GM18951 (cell line): ENCODE measurements at regions not wholly inside any gene's neighbourhood (a gene's known extent, or its start where the extent isn't known, plus 50 kb on each side); places are given as distances from the start of the nearest gene placed in this dataset.

Experiments
- POLR2A ChIP-seq: IDR thresholded peaks from 4 replicates; pipeline ENCODE4 v1.6.1; 2011; ENCODE audit warnings: mild to moderate bottlenecking; ENCODE audit not compliant: insufficient read length, insufficient read depth; ENCODE audit errors: extremely low read depth
- in situ Hi-C: fragments of 300-500 bp; cut with MboI; formaldehyde crosslinking; loops from one replicate; pipeline ENCODE4 v1.12.0; 2022; ENCODE audit warnings: low sequenced_read_pairs, mixed read lengths, inconsistent platforms; ENCODE audit not compliant: unreplicated experiment

DNA sequence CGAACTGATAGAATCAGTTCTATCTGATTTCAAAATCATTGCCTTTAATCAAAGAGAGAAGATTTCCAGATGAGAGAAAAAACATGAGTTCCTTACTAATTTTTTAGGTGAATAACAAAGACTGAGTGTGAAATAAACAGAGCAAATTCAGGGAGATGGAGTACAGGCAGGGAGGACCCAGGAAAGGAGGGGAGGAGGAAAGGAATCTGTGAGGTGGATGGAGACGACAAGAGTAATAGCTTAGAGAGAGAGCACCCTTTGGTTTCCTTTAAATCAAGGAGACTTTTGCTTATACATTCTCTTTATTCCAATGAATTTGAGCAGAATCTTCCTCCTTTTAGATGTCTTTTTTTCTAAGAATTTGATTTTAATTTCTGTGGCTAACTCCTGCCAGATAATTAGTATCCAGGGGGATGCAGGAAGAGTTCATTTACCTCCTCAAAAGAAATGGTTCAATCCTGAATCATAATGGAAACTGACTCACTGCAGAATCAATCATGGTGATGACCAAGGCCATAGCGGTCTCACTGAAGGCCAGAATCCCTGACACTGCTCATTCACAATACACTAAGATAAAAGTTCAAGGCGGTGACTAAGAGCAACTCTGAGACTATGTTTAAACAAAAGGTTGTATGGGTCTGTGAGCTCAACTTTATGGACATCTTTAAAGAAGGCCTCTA lies 234.0 kb upstream of the ZC3H12C start:
- TF ChIP-seq POLR2A = no peak
- in situ Hi-C loops = no loop called here

DNA sequence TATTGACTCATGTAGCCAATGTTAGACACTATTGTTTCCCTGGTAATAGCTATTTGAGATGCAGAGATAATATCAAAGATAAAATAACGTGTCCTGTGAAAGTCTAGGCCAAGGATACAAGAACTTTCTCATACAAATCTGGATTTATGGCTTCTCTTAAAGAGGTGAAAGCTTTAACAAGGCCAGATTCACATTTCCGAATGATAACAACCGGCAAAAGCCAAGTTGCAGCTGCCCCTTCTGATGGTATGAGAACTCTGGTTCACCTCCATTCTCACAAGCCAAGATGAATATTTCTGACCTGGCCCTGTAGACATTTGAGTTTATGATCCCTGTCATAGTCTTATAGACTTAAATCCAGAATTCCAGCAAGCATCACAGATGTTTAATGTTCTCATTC lies 230.4 kb upstream of the ZC3H12C start:
- in situ Hi-C loops = loop anchor here (5.0 kb wide), 1 partner anchor 74 kb away; no protein-coding TSS in a partner anchor
- TF ChIP-seq POLR2A = no peak

DNA sequence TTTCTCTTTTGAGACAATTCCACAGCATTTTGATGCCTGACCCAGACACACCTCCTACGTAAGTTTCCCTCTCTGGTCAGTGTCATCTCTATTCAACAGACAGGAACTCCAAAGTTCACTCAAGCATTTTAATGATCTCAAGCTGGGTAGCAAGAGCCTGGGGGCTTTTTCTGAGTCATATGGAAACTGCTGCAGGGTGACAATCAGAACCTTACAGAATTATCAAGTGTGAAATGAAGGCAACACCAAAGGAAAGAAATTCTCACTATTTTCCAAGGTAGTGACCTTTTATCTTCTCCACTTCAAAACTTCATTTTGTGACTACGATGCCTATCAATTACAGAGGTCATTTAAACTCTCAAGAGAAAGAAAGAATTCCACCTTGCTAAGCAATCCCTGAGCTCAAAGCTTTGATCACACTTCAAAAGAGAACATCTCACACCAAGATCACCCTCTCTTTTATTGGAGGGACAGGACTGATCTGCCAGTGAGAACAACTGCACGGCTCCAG lies 229.0 kb upstream of the ZC3H12C start:
- in situ Hi-C loops = loop anchor here (5.0 kb wide), 1 partner anchor 73 kb away; no protein-coding TSS in a partner anchor
- no peak for TF ChIP-seq POLR2A

DNA sequence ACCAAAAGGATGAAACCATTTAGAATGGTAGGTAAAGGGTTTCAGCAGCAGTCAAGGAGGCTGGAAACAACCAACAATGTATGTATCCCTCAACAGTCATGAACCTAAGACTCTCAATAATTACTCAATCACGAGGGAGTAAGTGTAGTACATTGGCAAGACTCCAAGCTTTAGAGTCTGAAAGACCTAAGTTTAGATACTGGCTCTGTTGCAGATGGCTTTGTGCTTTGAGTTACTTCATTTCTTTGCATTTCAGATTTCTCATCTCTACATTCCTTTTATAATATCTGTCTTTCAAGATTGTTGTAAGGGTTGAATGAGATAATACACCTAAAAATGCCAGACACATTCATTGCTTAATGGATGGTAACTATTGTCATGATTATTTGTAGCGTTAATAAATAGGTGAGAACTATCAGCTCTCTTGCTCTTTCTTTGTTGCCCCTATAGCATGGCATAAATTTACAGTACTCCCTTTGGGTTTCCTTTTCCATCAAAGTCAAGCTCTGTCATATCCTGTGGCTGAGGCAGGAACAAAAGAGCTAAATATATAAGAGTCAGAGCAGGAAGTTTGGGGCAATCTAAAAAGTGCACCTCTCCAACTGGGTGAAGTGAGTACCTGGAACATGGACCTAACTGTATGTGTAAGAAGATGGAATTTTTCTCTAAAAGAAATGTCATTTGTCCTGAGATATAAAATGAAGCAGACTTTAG lies 228.2 kb upstream of the ZC3H12C start:
- in situ Hi-C loops = loop anchor here (5.0 kb wide), 1 partner anchor 72 kb away; no protein-coding TSS in a partner anchor
- TF ChIP-seq POLR2A = no peak

DNA sequence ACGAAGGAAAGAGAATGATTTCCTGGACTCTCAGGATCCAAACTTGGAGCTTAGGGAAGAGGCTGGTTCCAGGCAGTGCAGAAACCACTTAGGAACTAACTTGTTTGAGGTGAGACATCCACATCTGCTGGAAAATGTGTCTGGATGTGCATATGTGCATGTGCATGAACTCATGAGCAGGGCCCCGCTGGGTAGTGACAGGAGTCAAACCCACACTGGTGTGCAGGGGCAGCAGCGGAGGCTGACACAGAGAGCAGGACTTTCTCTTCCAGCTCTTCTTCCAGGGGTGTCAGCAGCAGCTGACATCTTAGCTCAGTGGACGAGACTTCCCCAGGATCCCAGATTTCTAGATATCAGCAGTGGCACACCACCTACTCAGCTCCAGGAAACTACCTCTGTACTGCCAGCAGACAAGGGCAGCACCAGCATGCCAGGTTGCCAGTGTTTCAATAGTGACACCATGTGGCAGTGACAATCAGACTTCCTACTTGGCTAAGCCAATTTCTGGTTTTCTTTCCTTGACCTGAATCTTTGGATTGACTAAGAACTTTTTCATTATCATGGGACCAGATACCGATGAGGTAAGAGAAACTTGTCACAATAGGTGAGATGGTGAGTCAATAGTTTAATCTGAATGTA lies 227.5 kb upstream of the ZC3H12C start:
- in situ Hi-C loops = no loop called here
- no peak for TF ChIP-seq POLR2A

DNA sequence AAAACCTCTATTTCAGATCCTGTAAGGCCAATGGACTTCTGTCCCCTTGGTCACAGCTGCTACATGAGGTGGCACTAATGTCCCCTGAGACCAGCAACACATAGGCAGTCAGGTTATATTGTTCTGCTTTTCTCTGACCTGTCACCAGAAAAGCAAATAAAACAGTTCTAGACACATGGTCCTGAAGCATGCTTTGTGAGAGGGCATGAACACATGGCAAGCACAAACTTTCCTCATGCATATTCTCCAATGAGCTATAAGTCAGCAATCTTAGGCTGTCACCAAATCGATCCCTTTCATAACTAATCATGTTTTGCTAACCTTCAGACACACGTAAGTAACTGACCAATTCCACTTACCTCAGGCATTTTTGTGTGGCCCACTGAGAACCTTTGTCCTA lies 225.4 kb upstream of the ZC3H12C start:
- no peak for TF ChIP-seq POLR2A
- in situ Hi-C loops = no loop called here

DNA sequence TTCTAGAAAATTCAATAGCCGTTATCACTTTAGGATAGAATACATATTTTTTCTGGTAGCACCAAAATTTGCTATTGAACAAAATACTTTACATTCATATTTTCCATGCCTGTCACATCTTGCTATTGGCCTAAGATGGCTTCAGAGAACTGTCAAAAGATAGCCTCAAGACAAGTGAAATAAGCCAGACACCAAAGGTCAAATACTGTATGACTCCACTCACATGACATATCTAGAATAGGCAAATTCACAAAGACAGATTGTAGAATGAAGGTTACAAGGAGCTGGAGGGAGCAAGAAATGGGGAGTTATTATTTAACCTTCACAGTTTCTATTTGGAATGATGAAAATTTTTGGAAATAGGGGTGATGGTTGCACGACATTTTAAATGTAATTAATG lies 223.7 kb upstream of the ZC3H12C start:
- in situ Hi-C loops = no loop called here
- TF ChIP-seq POLR2A = no peak

DNA sequence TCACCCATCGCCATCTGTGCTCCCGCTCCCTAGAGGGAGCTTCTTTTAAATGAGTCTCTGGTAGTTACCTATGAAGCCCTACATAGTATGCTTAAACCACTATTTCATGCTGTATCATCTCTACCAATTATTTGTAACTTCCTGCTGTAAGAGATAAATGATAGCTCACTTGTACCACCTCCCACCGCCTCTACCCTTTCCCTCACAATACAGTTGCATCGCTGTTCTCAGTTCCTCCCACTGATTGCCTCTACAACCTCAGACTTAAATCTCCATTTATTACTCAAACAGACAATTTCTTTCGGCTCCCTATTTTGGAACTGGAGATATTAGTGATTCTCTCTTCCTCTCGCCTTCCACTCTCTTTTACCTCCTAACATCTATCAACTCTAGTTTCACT lies 222.9 kb upstream of the ZC3H12C start:
- in situ Hi-C loops = no loop called here

DNA sequence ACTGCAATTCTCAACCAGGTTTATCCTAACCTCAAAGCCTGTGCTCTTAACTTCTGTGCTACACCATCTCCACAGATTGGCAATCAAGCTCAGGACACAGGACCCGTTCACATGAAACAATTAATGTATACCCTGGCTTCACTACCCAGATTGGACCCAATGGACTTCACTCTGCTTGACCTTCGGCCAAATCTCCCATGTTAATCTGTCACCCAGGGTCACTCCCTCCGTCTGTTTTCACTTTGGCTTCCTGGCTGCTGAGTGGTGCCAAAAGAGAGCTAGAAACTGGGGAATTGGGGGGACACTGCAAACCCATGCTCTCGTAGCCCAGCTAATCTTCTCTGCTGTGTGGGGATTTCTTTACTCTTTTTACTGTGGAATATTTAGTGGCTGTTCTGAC lies 216.1 kb upstream of the ZC3H12C start:
- no peak for TF ChIP-seq POLR2A
- in situ Hi-C loops = no loop called here

More for the DNA sequence above, 222.9 kb upstream of the ZC3H12C start:
- no peak for TF ChIP-seq POLR2A

DNA sequence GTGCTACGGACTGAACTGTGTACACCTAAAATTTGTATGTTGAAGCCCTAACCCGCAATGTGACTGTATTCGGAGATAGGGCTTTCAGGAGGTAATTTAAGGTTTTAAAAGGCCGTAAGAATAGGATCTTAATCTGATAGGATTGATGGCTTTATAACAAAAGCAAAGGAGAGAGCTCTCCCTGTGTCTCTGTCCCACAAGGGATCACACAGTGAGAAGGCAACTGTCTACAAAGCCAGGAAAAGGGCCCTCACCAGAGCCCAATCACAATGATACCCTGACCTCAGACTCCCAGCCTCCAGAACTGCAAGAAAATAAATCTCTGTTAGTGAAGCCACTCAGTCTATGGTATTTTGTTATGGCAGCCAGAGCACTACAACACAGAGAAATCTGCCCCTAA lies 208.7 kb upstream of the ZC3H12C start:
- in situ Hi-C loops = no loop called here
- no peak for TF ChIP-seq POLR2A

DNA sequence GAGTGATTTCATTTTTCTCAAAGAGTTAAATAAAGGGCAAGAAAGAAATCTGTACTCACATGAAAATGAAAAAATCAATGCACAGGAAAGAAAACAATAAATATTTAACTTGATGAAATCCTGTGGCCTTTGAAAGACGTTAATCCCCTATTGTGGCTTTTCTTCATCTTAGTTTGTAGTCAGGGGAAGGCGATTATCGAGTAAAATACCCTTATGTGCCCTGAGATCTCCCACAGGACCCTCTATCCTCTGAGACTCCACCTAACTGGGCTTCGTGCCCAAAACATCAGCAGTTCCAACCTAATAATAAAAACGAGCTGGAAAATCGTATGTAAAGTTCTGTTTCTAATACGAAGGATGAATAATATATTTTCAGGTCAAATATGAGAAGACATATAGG lies 208.2 kb upstream of the ZC3H12C start:
- in situ Hi-C loops = no loop called here
- no peak for TF ChIP-seq POLR2A

DNA sequence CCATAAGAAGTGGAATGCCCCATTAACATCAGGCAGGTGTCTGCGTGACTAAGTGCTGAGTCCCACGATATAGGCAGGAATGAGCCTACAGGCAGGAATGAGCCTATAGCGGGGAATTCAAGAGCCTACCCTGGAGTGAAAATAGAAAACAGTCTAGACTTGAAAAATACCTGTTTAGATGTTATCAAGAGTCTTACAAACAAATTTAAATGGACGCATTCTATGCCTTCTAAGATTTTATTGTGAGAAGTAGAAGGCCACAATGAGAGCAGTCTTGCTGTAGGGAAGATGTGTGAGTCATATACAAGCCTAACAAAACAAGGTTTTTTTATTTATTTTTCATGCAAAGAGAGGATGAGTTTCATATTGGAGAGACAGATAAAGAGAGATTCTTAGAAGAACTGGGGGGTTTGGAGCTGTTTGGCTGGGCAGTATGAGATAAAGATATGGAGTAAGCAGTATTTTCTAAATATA lies 200.8 kb upstream of the ZC3H12C start:
- TF ChIP-seq POLR2A = no peak
- in situ Hi-C loops = no loop called here

DNA sequence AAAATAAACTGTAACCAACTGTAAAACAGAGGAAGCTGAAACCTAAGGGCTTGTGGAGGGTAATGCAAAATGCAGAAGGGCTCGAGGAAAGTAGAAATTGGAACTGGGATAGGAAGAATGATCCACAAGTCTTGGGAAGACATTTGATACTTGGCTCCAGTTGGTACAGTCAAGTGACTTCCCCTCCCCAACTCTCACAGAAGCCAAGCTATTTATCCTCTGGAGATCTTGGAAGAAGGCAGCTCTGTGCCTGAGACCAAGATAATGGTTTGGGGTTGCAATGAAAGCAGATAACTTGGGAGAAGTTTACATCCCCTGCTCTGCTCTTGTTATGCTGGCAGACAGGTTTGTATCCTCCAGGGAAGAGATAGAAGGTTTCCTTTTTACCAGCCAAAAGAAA lies 198.9 kb upstream of the ZC3H12C start:
- in situ Hi-C loops = no loop called here
- TF ChIP-seq POLR2A = no peak
